Heart left ventricle (tissue), 16 donors: ENCODE measurements at regions not wholly inside any gene's neighbourhood (a gene's known extent, or its start where the extent isn't known, plus 50 kb on each side); places are given as distances from the start of the nearest gene placed in this dataset.

Experiments used
- ATAC-seq, 4 donors: fragments of 200-7000 bp; cut with Tn5 transposase; one replicate each; pipeline ENCODE4 v1.9.1; 2020 to 2022; ENCODE audit warnings: moderate library complexity in 4 of 4, mild to moderate bottlenecking in 3 of 4, moderate number of reproducible peaks in 1 of 4
- DNase-seq, 5 donors: peaks; one replicate each; pipeline ENCODE4 v3.0.0-alpha.2; 2020
- H3K27ac ChIP-seq, 12 donors: fragments of 200-600 bp; sonication (generic) in 4 of 12; one replicate each; pipeline versions ENCODE4 v1.5.0 to v1.8.0; 2016 to 2022; ENCODE audit warnings: mild to moderate bottlenecking in 2 of 12
- H3K27me3 ChIP-seq, 9 donors: fragments of 200-600 bp; sonication (generic) in 2 of 9; one replicate each; pipeline versions ENCODE4 v1.5.1 to v1.8.0; 2016 to 2022; ENCODE audit warnings: mild to moderate bottlenecking in 3 of 9
- H3K36me3 ChIP-seq, 9 donors: fragments of 200-600 bp; sonication (generic) in 2 of 9; one replicate each; pipeline versions ENCODE4 v1.5.0 to v1.8.0; 2018 to 2022; ENCODE audit warnings: mild to moderate bottlenecking in 2 of 9
- H3K4me1 ChIP-seq, 12 donors: fragments of 200-600 bp; sonication (generic) in 4 of 12; one replicate each; pipeline versions ENCODE4 v1.5.0 to v1.8.0; 2016 to 2022; ENCODE audit warnings: mild to moderate bottlenecking in 3 of 12
- H3K4me3 ChIP-seq, 12 donors: fragments of 200-600 bp; sonication (generic) in 4 of 12; one replicate each; pipeline versions ENCODE4 v1.5.0 to v1.8.0; 2017 to 2022; ENCODE audit warnings: mild to moderate bottlenecking in 9 of 12, moderate library complexity in 4 of 12
- H3K9me3 ChIP-seq, 12 donors: fragments of 200-600 bp; sonication (generic) in 4 of 12; one replicate each; pipeline versions ENCODE4 v1.5.0 to v1.8.0; 2016 to 2022; ENCODE audit warnings: mild to moderate bottlenecking in 1 of 12
- POLR2A ChIP-seq, 2 donors: fragments of 450-650 bp; IDR thresholded peaks; one replicate each; pipeline ENCODE4 v1.6.1; 2017; ENCODE audit warnings: antibody characterized with exemption in 2 of 2, mild to moderate bottlenecking in 2 of 2, moderate library complexity in 2 of 2
- WGBS, 4 donors: extraction: QIAGEN DNeasy Blood & Tissue Kit in 2 of 4; methylation state at CpG; one replicate each; pipeline versions ENCODE4 v1.1.5 to v1.1.7; 2013 to 2018; 5-methylcytosine and 5-hydroxymethylcytosine counted together
- intact Hi-C, 10 donors: fragments of 100-400 bp; cut with DNase I; formaldehyde crosslinking; loops; one replicate each; pipeline versions ENCODE4 v1.11.1 to v1.14.2; 2022
- TF ChIP-seq, protein P1 (sequence below), 12 donors: fragments of 200-600 bp; sonication (generic) in 4 of 12; IDR thresholded peaks; one replicate each; pipeline versions ENCODE4 v1.5.0 to v1.8.0; 2018 to 2022; ENCODE audit warnings: antibody characterized with exemption in 12 of 12, mild to moderate bottlenecking in 5 of 12
- donor health status: ischemic (EF 13 %, LVEDD 7.1; RV severe dilation, severe dysfunction).
- donor health status: healthy with polysubstance abuse.
- donor health status: DM: no; HTN: yes; CAD: no.
- donor health status: DM: no; HTN: no; CAD: no.
- donor health status: ischemic (EF 25% LVEDD 6.9; RV normal size, moderate dysfunction).
- donor health status: ischemic (EF 25% LVEDD 5.7; RV mildly dilated, moderate dysfunction).
- donor health status: healthy.
- donor health status: DM: yes; HTN: yes; CAD: no.
- donor health status: ischemic (EF 35%, LVEDD 5.7; RV mildly dilated, moderate dysfunction).
- donor health status: nonischemic (EF 11% LVEDD 7.7; RV severe dilation, severe dysfunction).
- donor health status: DM: yes; HTN: yes; CAD: no.
- donor health status: PGD.
- donor health status: ischemic (EF 29% LVEDD 5.4; RV normal size, mild dysfunction).
- donor health status: nonischemic (EF 23%, LVEDD 6.1; RV moderate dilation, normal function).

GRCh38 chr4:17157304-17157703 lies 258.9 kb upstream of the LDB2 start:
- 75 to 80% (median 77%) methylated on average over 4 of the region's 4 CpGs for WGBS, 4 donors
- H3K27ac ChIP-seq: no peak overlapping the region
- DNase-seq (no peak), ATAC-seq (no peak)
- intact Hi-C loops: no loop called here
- no peak for TF ChIP-seq POLR2A (IDR thresholded peaks at IDR 0.05)
- TF ChIP-seq, protein P1, sequence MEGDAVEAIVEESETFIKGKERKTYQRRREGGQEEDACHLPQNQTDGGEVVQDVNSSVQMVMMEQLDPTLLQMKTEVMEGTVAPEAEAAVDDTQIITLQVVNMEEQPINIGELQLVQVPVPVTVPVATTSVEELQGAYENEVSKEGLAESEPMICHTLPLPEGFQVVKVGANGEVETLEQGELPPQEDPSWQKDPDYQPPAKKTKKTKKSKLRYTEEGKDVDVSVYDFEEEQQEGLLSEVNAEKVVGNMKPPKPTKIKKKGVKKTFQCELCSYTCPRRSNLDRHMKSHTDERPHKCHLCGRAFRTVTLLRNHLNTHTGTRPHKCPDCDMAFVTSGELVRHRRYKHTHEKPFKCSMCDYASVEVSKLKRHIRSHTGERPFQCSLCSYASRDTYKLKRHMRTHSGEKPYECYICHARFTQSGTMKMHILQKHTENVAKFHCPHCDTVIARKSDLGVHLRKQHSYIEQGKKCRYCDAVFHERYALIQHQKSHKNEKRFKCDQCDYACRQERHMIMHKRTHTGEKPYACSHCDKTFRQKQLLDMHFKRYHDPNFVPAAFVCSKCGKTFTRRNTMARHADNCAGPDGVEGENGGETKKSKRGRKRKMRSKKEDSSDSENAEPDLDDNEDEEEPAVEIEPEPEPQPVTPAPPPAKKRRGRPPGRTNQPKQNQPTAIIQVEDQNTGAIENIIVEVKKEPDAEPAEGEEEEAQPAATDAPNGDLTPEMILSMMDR (IDR thresholded peaks at IDR 0.05): no peak
- H3K27me3 ChIP-seq: no peaks in the 10 kb centered on the region
- H3K4me3 ChIP-seq: no peak overlapping the region
- peaks cover 0 to 3% (median 0%) of the 10 kb centered on the region in 12 donors for H3K4me1 ChIP-seq
- no peaks in the 10 kb centered on the region for H3K36me3 ChIP-seq
- H3K9me3 ChIP-seq: peaks cover 0 to 18% (median 6%) of the 10 kb centered on the region in 12 donors

DNA sequence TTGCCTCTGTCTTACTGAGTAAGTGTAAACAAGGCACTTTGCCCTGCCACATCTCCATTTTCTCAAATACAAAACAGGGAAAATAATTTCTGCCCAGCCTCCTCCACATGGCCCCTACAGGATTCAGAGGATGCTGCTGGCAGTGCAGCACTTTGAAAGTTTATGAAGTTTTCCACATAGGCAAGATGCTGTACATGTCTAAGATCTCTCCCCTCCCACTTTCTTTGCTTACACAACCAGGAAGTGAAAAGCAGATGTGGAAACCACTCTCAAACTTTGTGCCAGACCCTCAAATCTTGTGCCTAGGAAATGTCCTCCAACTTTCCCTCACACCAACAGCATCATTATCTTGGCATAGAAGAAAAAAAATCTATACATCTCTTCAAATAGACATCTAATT lies 257.0 kb upstream of the LDB2 start:
- no peak for ATAC-seq
- intact Hi-C loops: no loop called here
- H3K36me3 ChIP-seq: no peaks in the 10 kb centered on the region
- peaks cover 0 to 15% (median 0%) of the 10 kb centered on the region in 12 donors for H3K9me3 ChIP-seq
- H3K4me1 ChIP-seq: peaks cover 0 to 3% (median 0%) of the 10 kb centered on the region in 12 donors
- no peak for DNase-seq
- H3K27ac ChIP-seq: no peak overlapping the region
- H3K27me3 ChIP-seq: no peaks in the 10 kb centered on the region
- TF ChIP-seq POLR2A (IDR thresholded peaks at IDR 0.05): no peak
- TF ChIP-seq, protein P1 (IDR thresholded peaks at IDR 0.05): no peak
- no peak overlapping the region for H3K4me3 ChIP-seq

- Histone ChIP-seq H3K27me3 (no peaks in the 10 kb centered on the region), H3K27ac (no peak overlapping the region), H3K4me3 (no peak overlapping the region), H3K9me3 (peaks cover 0 to under 1% (median 0%) of the 10 kb centered on the region in 12 donors), H3K4me1 (peaks cover 0 to 3% (median 0%) of the 10 kb centered on the region in 12 donors), H3K36me3 (no peaks in the 10 kb centered on the region)
- 83 to 92% (median 92%) methylated on average over 6 of the region's 6 CpGs for WGBS, 4 donors
- TF ChIP-seq, protein P1 (IDR thresholded peaks at IDR 0.05): no peak
- ATAC-seq: no peak
- intact Hi-C loops: no loop called here
- no peak for DNase-seq
Measured at GRCh38 chr4:17153572-17153971, 255.1 kb upstream of the LDB2 start.

DNA sequence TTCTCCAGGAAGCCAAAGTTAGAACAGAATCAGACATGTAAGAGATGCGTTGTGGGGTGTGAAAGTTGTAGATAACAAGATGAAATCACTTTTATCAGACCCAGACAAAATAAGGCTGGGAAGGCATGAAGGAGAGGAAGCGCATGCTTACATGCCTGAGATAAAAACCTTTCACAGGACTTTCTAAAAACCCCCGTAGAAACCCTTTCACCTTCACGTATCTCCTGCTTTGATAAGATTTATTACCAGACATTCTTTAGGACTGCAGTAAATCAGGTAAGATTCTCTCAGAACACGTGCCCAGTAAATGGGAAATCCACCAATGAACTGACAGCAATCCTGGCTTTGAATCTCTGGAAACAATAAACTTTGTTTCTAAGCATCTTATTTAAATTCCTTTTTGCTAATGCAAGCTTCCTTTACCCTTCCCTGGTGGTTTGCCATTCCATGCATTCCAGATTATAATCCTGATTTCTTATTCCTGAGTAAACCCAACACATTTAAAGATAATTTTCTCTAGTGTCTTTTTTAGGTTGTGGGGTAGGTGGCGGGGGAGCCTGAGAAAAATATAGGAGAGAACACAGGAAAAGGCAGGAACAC lies 254.6 kb upstream of the LDB2 start:
- 50 to 66% (median 61%) methylated on average over 6 of the region's 6 CpGs for WGBS, 4 donors
- Histone ChIP-seq H3K27me3 (no peaks in the 10 kb centered on the region), H3K4me1 (peaks cover 0 to 3% (median 0%) of the 10 kb centered on the region in 12 donors), H3K36me3 (no peaks in the 10 kb centered on the region), H3K4me3 (no peak overlapping the region), H3K9me3 (no peaks in the 10 kb centered on the region), H3K27ac (no peak overlapping the region)
- ATAC-seq: no peak
- DNase-seq: no peak
- TF ChIP-seq POLR2A (IDR thresholded peaks at IDR 0.05): no peak
- TF ChIP-seq, protein P1 (IDR thresholded peaks at IDR 0.05): no peak
- intact Hi-C loops: no loop called here
